SU-DHL-6 (cell line): ENCODE measurements at regions not wholly inside any gene's neighbourhood (a gene's known extent, or its start where the extent isn't known, plus 50 kb on each side); places are given as distances from the start of the nearest gene placed in this dataset.

Experiments
- H2AFZ ChIP-seq: fragments of 200-600 bp; sonication (generic); 2 replicates; pipeline ENCODE4 v1.6.1; 2014; ENCODE audit warnings: low read depth, mild to moderate bottlenecking, moderate library complexity, mixed read lengths, antibody characterized with exemption, low read length; ENCODE audit not compliant: severe bottlenecking
- H3F3A ChIP-seq: fragments of 200-600 bp; shearing (Covaris generic); 2 replicates; pipeline ENCODE4 v1.6.0; 2016; ENCODE audit warnings: antibody characterized with exemption, mild to moderate bottlenecking; ENCODE audit not compliant: insufficient read depth
- H3K27ac ChIP-seq: fragments of 200-600 bp; sonication (generic); 2 replicates; pipeline ENCODE4 v1.5.1; 2016; ENCODE audit warnings: low read depth, mild to moderate bottlenecking, low read length, moderate library complexity, mixed read lengths
- H3K27me3 ChIP-seq: fragments of 200-600 bp; sonication (generic), shearing (Covaris generic); 2 replicates; pipeline ENCODE4 v1.6.0; 2014; ENCODE audit warnings: mild to moderate bottlenecking, low read length
- H3K36me3 ChIP-seq: fragments of 200-600 bp; sonication (generic); 2 replicates; pipeline ENCODE4 v1.6.1; 2014; ENCODE audit warnings: mild to moderate bottlenecking, low read length, mixed read lengths
- H3K4me2 ChIP-seq: fragments of 300-600, 200-600 bp; shearing (Covaris generic), sonication (generic); 2 replicates; pipeline ENCODE4 v1.6.0; 2014; ENCODE audit warnings: low read length, low read depth, mild to moderate bottlenecking; ENCODE audit not compliant: poor library complexity, severe bottlenecking
- H3K4me3 ChIP-seq: fragments of 200-600 bp; sonication (generic); 2 replicates; pipeline ENCODE4 v1.5.1; 2014; ENCODE audit warnings: antibody characterized with exemption, low read length, mild to moderate bottlenecking, mixed read lengths; ENCODE audit not compliant: insufficient read depth, poor library complexity, severe bottlenecking
- H3K79me2 ChIP-seq: fragments of 200-600 bp; sonication (generic); 2 replicates; pipeline ENCODE4 v1.6.1; 2014; ENCODE audit warnings: mild to moderate bottlenecking, low read length, moderate library complexity; ENCODE audit not compliant: insufficient read depth
- H3K9ac ChIP-seq: fragments of 200-600 bp; sonication (generic); 2 replicates; pipeline ENCODE4 v1.7.0; 2014; ENCODE audit warnings: mild to moderate bottlenecking, low read length
- H3K9me2 ChIP-seq: fragments of 200-600 bp; sonication (generic); replicated peaks from 2 replicates; pipeline ENCODE4 v1.6.1; 2014; ENCODE audit warnings: low read length; ENCODE audit not compliant: insufficient read depth
- H3K9me3 ChIP-seq: fragments of 200-600 bp; sonication (generic); 2 replicates; pipeline ENCODE4 v1.6.1; 2014; ENCODE audit warnings: low read length, mixed read lengths; ENCODE audit not compliant: insufficient read depth
- H4K20me1 ChIP-seq: fragments of 200-600 bp; sonication (generic); 2 replicates; pipeline ENCODE4 v1.6.1; 2014; ENCODE audit warnings: low read depth, mild to moderate bottlenecking, antibody characterized with exemption, low read length, moderate library complexity, mixed read lengths
- CTCF ChIP-seq: fragments of 200-600 bp; sonication (generic); IDR thresholded peaks from one replicate; pipeline ENCODE4 v1.5.1; 2017; ENCODE audit warnings: antibody characterized with exemption, mild to moderate bottlenecking, low read length, moderate library complexity; ENCODE audit not compliant: insufficient read depth, poor library complexity, severe bottlenecking
- EZH2phosphoT487 ChIP-seq: fragments of 200-600 bp; sonication (generic), shearing (Covaris generic); conservative IDR thresholded peaks from 2 replicates; pipeline ENCODE4 v1.6.1; 2018; ENCODE audit warnings: mild to moderate bottlenecking, antibody characterized with exemption, low read length, moderate library complexity, mixed read lengths

GRCh38 chr21:16366207-16366606 is 636.4 kb downstream of the USP25 start:
- Histone ChIP-seq H3F3A (no peaks in the 10 kb centered on the region), H3K9ac (no peak overlapping the region), H3K27ac (no peak overlapping the region), H3K27me3 (no peaks in the 10 kb centered on the region), H3K4me2 (no peak overlapping the region), H3K9me2 (no peaks in the 10 kb centered on the region), H3K9me3 (no peaks in the 10 kb centered on the region), H4K20me1 (no peaks in the 10 kb centered on the region), H3K36me3 (no peaks in the 10 kb centered on the region), H2AFZ (no peak overlapping the region), H3K4me3 (no peak overlapping the region), H3K79me2 (no peaks in the 10 kb centered on the region)
- TF ChIP-seq EZH2phosphoT487 (no peak), CTCF (no peak)

- H3K36me3 ChIP-seq = no peaks in the 10 kb centered on the region
- H3K9ac ChIP-seq = no peak overlapping the region
- H3K9me3 ChIP-seq = no peaks in the 10 kb centered on the region
- no peak overlapping the region for H3K27ac ChIP-seq
- H3K27me3 ChIP-seq = no peaks in the 10 kb centered on the region
- H3K79me2 ChIP-seq = no peaks in the 10 kb centered on the region
- no peak overlapping the region for H2AFZ ChIP-seq
- H3F3A ChIP-seq = no peaks in the 10 kb centered on the region
- no peaks in the 10 kb centered on the region for H4K20me1 ChIP-seq
- no peaks in the 10 kb centered on the region for H3K9me2 ChIP-seq
- no peak overlapping the region for H3K4me2 ChIP-seq
- H3K4me3 ChIP-seq = no peak overlapping the region
- TF ChIP-seq EZH2phosphoT487 (no peak), CTCF (no peak)
These were observed 637.3 kb downstream of the USP25 start for GRCh38 chr21:16367079-16367478.

- no peaks in the 10 kb centered on the region for H3F3A ChIP-seq
- H3K9me3 ChIP-seq = no peaks in the 10 kb centered on the region
- no peak overlapping the region for H3K27ac ChIP-seq
- H2AFZ ChIP-seq = no peak overlapping the region
- H3K36me3 ChIP-seq = no peaks in the 10 kb centered on the region
- H3K9ac ChIP-seq = no peak overlapping the region
- H3K4me2 ChIP-seq = no peak overlapping the region
- H3K27me3 ChIP-seq = no peaks in the 10 kb centered on the region
- H3K79me2 ChIP-seq = no peaks in the 10 kb centered on the region
- TF ChIP-seq CTCF (no peak), EZH2phosphoT487 (no peak)
- no peak overlapping the region for H3K4me3 ChIP-seq
- no peaks in the 10 kb centered on the region for H3K9me2 ChIP-seq
- H4K20me1 ChIP-seq = no peaks in the 10 kb centered on the region
These were observed 640.4 kb downstream of the USP25 start for GRCh38 chr21:16370186-16370585.

- no peaks in the 10 kb centered on the region for H3K9me3 ChIP-seq
- H3K27ac ChIP-seq = no peak overlapping the region
- H3F3A ChIP-seq = no peaks in the 10 kb centered on the region
- TF ChIP-seq CTCF (no peak), EZH2phosphoT487 (no peak)
- no peaks in the 10 kb centered on the region for H3K27me3 ChIP-seq
- no peak overlapping the region for H3K4me3 ChIP-seq
- no peaks in the 10 kb centered on the region for H3K9me2 ChIP-seq
- H3K9ac ChIP-seq = no peak overlapping the region
- H3K36me3 ChIP-seq = no peaks in the 10 kb centered on the region
- H3K4me2 ChIP-seq = no peak overlapping the region
- no peak overlapping the region for H2AFZ ChIP-seq
- H3K79me2 ChIP-seq = no peaks in the 10 kb centered on the region
- H4K20me1 ChIP-seq = no peaks in the 10 kb centered on the region
These were observed 642.8 kb downstream of the USP25 start for GRCh38 chr21:16372586-16372985.
